B cell (primary cell): ENCODE measurements at regions not wholly inside any gene's neighbourhood (a gene's known extent, or its start where the extent isn't known, plus 50 kb on each side); places are given as distances from the start of the nearest gene placed in this dataset.

Experiments used
- EZH2 ChIP-seq: IDR thresholded peaks from 2 replicates; pipeline ENCODE4 v1.6.1; 2012; ENCODE audit warnings: borderline replicate concordance, low read depth, mild to moderate bottlenecking, moderate library complexity, low read length; ENCODE audit not compliant: insufficient read depth, poor library complexity, severe bottlenecking
- TF ChIP-seq, protein P1 (sequence below): fragments of 200-600 bp; IDR thresholded peaks from one replicate; pipeline ENCODE4 v1.8.0; 2022; ENCODE audit warnings: antibody characterized with exemption, mild to moderate bottlenecking

DNA sequence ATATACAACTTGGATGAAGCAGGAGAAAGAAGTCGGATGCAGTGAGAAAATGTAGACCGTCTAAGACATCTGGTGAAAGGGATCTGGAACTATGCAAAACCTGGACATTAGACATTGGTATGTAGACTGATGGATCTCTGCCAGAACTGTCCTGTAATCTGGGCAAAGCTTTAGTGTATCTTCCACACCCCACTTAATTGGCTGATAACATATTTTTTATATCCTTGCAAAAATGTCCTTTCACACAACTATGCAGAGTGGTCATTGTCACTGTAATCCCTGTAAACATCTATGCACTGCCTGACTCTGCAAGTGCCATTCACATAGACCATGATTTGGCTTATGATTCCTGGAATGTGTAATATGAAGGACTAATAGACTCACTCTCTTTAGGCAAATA is 163.1 kb downstream of the TUSC7 start:
- TF ChIP-seq, protein P1, sequence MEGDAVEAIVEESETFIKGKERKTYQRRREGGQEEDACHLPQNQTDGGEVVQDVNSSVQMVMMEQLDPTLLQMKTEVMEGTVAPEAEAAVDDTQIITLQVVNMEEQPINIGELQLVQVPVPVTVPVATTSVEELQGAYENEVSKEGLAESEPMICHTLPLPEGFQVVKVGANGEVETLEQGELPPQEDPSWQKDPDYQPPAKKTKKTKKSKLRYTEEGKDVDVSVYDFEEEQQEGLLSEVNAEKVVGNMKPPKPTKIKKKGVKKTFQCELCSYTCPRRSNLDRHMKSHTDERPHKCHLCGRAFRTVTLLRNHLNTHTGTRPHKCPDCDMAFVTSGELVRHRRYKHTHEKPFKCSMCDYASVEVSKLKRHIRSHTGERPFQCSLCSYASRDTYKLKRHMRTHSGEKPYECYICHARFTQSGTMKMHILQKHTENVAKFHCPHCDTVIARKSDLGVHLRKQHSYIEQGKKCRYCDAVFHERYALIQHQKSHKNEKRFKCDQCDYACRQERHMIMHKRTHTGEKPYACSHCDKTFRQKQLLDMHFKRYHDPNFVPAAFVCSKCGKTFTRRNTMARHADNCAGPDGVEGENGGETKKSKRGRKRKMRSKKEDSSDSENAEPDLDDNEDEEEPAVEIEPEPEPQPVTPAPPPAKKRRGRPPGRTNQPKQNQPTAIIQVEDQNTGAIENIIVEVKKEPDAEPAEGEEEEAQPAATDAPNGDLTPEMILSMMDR = no peak
- no peak for TF ChIP-seq EZH2
